ENCODE measurements at regions not wholly inside any gene's neighbourhood (a gene's known extent, or its start where the extent isn't known, plus 50 kb on each side); places are given as distances from the start of the nearest gene placed in this dataset.

DNA sequence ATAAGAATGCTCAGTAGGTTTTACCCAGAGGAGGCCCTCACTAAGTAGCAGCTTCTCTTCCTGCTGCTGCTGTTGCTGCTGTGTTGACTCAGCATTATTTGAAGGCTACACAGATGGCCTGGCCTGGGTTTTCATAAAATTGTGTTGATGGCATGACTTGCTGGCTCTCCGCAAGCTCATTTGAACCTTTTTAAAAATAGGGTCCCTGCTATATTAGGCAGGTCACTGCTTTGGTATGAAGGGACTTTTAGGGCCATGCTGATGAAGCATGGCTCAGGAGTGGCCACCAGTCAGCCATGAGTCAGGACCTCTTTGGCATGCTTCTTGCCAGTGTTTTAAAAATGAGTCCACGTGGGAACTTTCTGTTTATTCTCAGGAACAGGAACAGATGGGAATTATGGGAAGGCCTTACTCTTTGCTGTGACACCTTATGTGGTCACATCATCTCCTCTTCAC is 128.7 kb downstream of the MID1IP1 start:
- TF ChIP-seq, protein P1, sequence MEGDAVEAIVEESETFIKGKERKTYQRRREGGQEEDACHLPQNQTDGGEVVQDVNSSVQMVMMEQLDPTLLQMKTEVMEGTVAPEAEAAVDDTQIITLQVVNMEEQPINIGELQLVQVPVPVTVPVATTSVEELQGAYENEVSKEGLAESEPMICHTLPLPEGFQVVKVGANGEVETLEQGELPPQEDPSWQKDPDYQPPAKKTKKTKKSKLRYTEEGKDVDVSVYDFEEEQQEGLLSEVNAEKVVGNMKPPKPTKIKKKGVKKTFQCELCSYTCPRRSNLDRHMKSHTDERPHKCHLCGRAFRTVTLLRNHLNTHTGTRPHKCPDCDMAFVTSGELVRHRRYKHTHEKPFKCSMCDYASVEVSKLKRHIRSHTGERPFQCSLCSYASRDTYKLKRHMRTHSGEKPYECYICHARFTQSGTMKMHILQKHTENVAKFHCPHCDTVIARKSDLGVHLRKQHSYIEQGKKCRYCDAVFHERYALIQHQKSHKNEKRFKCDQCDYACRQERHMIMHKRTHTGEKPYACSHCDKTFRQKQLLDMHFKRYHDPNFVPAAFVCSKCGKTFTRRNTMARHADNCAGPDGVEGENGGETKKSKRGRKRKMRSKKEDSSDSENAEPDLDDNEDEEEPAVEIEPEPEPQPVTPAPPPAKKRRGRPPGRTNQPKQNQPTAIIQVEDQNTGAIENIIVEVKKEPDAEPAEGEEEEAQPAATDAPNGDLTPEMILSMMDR (IDR thresholded peaks at IDR 0.05; ENCODE audit: low read depth, low read length, poor library complexity, severe bottlenecking), result no peak
- no peak for TF ChIP-seq EZH2phosphoT487 (IDR thresholded peaks at IDR 0.05; ENCODE audit: borderline replicate concordance, low read length)

Data from DOHH2 (cell line).